ENCODE measurements at regions not wholly inside any gene's neighbourhood (a gene's known extent, or its start where the extent isn't known, plus 50 kb on each side); places are given as distances from the start of the nearest gene placed in this dataset.

DNA sequence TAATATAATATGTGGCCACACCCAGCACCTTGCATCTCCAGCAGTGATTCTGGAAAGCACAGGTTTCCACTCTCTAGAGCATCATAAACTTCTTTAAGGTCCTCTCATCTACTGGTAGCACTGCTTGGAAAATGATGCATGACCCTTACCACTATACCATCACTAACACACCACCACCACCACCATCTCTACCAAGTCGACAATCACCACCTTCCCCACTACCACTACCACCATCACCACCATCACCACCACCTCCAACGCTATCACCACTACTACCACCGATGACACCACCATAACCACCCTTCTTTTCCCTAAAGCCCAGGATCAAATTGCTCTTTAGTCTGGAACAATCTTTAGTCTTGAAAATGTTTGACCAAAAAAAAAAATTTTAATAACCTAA is 390.4 kb downstream of the SUCLA2 start:
- TF ChIP-seq, protein P1, sequence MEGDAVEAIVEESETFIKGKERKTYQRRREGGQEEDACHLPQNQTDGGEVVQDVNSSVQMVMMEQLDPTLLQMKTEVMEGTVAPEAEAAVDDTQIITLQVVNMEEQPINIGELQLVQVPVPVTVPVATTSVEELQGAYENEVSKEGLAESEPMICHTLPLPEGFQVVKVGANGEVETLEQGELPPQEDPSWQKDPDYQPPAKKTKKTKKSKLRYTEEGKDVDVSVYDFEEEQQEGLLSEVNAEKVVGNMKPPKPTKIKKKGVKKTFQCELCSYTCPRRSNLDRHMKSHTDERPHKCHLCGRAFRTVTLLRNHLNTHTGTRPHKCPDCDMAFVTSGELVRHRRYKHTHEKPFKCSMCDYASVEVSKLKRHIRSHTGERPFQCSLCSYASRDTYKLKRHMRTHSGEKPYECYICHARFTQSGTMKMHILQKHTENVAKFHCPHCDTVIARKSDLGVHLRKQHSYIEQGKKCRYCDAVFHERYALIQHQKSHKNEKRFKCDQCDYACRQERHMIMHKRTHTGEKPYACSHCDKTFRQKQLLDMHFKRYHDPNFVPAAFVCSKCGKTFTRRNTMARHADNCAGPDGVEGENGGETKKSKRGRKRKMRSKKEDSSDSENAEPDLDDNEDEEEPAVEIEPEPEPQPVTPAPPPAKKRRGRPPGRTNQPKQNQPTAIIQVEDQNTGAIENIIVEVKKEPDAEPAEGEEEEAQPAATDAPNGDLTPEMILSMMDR (IDR thresholded peaks at IDR 0.05) = no peak
- TF ChIP-seq POLR2A (IDR thresholded peaks at IDR 0.05) = no peak
